HG03521 (cell line): ENCODE measurements at regions not wholly inside any gene's neighbourhood (a gene's known extent, or its start where the extent isn't known, plus 50 kb on each side); places are given as distances from the start of the nearest gene placed in this dataset.

Source experiments
- ATAC-seq: cut with Tn5 transposase; IDR thresholded peaks from one replicate; pipeline ENCODE4 v1.9.1; 2021; ENCODE audit warnings: mild to moderate bottlenecking, moderate library complexity; ENCODE audit not compliant: unreplicated experiment

DNA sequence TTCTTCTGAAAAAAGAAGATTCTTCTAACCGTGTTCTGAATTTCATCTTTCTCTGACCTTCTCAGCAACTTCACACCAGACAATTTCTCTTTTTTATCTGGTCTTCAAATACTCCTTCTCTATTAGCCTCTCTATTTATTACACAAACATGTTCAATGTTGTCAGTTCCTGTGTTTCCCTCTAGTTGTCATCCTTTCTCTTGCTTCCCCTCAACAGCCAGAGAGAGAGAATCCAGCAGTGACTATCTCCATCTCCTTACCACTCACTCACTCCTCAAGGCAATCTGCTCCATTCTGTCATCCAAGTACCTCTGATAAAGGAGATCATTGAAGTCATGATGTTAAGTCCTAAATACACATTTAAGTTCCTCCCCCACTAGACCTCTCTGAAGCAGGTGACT lies 491.9 kb upstream of the CHAC2 start:
- no peak for ATAC-seq

DNA sequence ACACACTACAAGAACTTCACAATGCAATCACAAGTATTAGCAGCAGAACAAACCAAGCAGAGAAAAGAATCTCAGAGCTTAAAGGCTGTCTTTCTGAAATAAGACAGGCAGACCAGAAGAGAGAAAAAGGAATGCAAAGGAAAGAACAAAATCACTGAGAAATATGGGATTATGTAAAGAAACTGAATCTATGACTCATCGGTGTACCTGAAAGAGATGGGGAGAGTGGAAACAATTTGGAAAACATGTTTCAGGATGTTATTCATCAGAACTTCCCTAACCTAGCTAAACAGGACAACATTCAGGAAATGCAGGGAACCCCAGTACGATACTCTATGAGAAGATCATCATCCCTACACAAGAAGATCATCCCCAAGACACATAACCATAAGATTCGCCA lies 499.0 kb upstream of the CHAC2 start:
- no peak for ATAC-seq

DNA sequence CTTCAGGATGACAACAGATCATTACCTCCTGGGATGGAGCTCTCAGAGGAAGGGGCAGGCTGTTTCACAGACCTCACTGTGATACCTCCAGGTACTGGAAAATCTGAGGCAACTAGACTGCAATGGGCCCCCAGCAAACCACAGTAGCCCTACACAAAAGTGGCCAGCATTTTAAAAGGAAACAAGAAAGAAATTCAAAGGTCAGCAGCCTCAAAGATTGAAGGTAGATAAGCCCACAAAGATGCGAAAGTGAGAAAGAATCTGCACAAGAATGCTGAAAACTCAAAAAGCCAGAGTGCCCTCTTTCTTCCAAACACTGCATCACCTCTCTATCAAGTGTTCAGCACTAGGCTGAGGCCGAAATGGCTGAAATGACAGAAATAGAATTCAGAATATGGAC lies 499.5 kb upstream of the CHAC2 start:
- no peak for ATAC-seq

GRCh38 chr2:53265544-53266299 lies 501.9 kb upstream of the CHAC2 start:
- no peak for ATAC-seq

- ATAC-seq: no peak
Observed at GRCh38 chr2:53260568-53260967, 507.0 kb upstream of the CHAC2 start.

- no peak for ATAC-seq
Observed at GRCh38 chr2:53259395-53260009, 508.1 kb upstream of the CHAC2 start.

GRCh38 chr2:53257287-53257686 lies 510.3 kb upstream of the CHAC2 start:
- ATAC-seq: no peak

DNA sequence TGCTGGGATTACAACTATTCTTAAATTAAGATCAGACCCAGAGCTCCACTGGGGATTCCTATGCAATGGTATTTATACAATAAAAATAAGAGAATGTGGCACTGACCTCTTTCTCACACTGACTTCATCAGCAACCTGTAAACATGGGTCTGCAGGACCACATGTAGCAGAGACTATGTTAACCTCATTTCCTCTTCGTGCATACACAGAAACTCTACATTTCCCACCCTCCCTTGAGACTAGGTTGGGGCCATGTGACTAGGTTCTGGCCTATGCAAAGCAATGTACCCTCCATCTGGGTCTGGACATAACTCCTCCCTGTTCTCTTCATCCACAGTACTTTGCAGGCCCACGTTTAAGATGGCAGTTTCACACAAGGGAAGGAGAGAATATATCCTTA lies 514.4 kb upstream of the CHAC2 start:
- no peak for ATAC-seq

DNA sequence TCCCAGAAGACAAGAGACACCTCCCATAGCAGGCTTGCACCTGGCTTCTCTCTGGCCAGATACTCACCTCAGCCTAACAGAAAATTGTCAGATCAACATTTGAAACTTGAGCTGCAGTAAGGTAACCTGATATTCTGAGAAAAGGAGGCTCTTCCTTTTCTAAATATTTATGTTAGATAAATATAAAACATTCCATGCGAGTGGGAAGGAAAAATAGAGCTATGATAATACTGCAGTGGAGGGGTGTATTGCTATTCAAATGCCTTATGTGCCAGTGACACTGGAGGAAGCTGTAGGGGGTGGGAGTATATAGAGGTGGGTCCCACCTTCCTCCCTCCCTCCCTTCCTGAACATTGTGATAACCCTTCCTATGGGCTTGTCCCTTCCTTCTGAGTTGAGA lies 515.5 kb upstream of the CHAC2 start:
- ATAC-seq: no peak

DNA sequence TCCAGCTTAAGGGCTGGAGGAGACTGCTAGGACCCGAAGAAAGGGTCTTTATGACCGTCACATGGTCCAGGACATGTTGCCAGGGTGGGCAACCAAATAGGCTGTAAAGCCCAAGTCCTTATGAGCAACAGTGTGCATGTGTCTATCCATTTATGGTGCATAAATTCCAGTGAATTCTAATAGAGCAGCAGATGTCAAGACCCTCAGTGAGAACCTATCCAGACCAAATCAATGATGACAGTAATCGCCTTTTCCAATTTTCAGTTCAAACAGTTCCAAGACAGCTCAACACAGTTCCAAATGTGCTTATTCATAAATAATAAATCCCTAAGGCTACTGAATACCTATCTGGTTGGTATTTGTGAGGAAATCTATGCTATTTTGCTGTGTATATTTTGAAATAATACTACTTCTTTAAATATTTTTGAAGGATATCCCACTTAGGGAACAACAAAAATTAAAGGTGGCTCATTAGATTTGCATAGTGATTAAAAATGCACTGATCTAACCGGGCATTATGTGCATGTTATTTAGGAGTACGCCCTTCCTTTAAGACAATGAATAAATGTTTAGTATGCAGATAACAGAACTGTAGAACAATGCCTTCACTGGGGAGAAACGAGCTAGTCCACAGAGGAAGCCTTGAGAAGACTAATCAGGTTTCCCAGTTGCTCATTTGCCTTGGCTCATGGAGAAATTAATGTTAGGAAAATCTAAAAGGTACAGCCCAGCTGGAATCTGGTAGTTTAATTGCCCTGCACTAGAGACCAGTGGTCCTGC lies 519.5 kb upstream of the CHAC2 start:
- ATAC-seq: no peak

DNA sequence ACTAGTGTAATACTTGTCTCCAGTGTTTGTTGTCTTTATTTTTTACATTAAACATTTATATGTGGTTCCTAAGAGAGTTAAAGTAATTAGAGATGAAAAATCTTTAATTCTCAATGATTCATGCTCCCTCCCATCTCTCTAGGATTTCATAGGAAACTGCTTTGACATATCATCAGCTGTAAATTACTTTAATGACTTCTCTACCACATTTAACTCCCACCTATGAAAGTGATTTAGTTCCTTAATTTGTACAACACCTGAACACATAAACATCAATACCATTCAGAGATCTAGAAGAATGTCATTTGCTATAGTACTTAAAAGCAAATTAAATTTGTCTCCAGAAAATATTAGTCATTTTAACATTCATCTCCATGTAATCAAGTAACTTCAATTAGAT lies 524.2 kb upstream of the CHAC2 start:
- ATAC-seq: no peak

DNA sequence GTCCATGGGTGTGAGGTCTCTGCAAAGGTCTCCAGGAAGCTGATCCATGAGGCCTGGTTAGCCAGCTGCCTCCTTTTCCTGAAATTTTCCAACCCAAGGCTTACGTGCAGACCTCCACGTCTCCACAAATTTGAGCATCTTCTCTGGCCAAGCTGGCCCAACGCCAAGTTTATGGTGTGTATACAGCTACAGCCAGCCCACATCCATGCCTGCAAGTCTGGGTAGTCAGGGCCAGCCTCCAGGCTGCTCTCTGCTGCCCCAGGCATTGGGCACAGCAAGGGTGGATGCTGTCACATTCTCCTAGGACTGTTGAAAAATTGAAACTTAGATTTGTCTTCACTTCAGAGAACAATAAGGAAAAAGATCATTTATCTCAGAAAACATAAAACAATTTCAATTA lies 525.5 kb upstream of the CHAC2 start:
- no peak for ATAC-seq

- ATAC-seq: no peak
Observed at GRCh38 chr2:53235836-53236582, 531.6 kb upstream of the CHAC2 start.

- no peak for ATAC-seq
Observed at GRCh38 chr2:53234548-53234903, 533.1 kb upstream of the CHAC2 start.

GRCh38 chr2:53233759-53234547 lies 533.7 kb upstream of the CHAC2 start:
- no peak for ATAC-seq

GRCh38 chr2:53231908-53232307 lies 535.7 kb upstream of the CHAC2 start:
- ATAC-seq: no peak

GRCh38 chr2:53230691-53231090 lies 536.9 kb upstream of the CHAC2 start:
- no peak for ATAC-seq

DNA sequence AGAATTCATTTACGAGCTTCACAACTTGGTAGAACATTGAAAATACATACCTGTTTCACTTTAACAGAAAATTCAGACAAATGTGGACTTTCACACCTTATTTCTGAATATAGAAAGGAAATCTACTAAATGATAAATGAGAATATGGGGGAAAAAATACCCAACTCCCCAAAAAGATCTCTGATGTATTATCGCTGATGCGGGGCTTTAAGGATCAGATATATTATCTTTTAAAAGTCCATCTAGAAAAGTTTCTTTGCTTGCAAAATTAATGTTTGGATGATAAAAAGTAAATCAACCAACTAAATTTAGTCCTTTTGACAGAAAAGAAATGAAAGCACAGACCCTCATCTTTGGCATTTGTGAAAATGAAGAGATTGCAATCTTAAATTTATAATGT lies 540.1 kb upstream of the CHAC2 start:
- no peak for ATAC-seq

DNA sequence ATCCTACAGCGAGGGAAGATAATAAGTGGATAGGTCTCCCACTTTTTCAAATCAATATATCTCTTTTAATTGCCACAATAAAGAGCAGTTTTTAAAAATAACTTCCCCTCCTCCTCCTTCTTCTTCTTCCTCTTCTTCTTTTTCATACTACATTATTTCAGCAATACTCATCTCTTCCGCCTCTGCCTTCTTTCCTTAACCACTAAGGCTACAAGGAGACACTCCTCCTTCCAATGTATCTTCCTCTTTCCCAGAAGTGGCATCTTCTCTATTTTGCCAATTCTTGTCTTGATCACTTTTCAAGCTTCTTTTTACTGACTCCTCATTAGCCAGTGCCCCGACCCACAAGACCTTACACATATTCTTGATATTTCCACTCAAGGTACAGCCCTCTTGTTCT lies 546.6 kb upstream of the CHAC2 start:
- ATAC-seq: no peak

GRCh38 chr2:53217250-53217649 lies 550.4 kb upstream of the CHAC2 start:
- ATAC-seq: no peak

DNA sequence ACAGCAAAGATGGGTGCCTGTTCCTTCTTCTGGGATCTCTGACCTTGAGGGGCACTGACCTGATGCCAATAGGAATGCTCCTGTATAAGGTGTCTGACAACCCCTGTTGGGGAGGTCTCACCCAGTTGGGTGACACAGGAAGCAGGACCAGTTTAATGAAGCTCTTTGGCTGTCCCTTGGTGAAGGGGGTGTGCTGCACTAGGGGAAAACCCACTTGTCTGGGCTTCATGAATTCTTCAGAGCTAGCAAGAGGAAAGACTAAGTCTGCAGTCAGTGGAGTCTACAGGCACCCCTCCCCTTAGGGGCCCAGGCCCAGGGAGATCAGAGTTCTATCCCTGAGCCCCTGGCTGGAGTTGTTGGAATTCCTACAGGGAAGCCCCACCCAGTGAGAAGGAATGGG lies 550.8 kb upstream of the CHAC2 start:
- no peak for ATAC-seq
